ENCODE measurements at regions not wholly inside any gene's neighbourhood (a gene's known extent, or its start where the extent isn't known, plus 50 kb on each side); places are given as distances from the start of the nearest gene placed in this dataset.

DNA sequence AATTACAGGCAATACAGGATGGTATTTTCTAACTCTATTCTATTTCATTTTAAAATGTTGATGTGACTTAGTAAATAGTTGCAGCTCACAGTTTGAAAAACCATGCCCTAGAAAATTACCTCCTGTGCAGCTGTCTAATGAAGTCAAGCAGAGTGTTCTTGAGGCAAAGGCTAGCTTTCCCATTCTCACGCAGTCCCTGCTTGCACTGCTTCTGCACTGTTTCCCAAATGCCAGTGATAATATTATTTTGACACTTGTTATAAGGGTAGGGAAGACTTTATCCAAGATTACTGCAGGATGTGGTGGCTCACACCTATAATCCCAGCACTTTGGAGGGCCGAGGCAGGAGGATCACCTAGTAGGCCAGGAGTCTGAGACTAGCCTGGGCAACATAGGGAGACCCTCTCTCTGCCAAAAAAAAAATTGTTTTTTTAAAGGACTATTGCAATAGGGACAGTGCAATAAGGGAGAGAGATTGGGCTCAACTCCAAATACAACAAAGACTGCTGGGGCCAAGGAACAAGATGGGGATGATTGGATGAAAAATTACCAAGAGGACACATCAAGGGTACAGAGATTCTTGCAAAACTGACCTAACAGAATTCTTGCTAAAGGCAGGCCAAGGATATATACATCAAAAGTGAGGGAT is 196.1 kb downstream of the LY86 start:
- DNase-seq: no peak

DNA sequence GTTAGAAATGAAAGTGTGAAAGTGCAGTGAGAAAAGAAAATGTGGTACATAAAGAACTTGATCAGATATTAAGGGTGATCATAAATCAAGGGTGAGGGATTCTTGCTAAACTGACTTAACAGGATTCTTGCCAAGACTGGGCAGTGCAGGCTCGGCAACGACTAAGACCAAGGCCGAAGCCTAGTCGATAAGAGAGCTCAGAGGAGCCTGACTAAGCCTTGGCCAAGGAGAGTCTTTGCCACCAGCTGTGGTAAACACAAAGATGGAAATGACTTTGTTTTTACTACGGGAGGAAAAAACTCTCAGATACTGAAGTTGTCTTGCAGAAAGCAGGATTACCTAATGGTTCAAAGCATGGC is 196.6 kb downstream of the LY86 start:
- DNase-seq: no peak

DNA sequence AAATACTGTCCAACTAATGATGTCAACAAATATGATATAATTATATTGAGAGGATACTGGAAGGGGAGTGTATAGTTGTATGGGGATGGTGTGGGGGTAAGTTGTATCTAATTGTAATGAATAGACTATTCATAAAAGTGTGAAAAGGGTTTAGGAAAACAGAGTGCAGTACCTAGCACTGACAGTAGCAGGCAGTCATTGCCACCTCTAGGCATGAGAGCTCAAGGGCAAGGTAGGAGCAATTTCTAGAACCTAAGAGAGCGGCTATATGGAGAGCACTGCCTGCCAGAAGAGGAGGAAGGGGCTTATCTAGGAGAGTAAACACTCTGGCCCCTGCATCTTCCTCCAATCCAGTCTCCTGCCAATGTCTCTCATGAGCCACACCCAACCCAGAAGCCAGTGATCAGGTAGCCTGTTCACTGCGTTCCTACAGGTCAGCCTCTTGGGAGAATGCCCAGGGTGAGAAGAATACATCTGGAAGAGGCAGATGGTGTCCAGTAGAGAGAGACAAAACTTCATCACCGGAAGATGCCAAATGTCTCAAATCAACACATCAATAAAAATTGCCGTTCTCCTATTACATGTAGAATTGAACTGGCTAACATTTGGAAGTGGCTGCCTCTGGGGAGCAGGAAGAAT is 200.0 kb downstream of the LY86 start:
- no peak for DNase-seq

DNA sequence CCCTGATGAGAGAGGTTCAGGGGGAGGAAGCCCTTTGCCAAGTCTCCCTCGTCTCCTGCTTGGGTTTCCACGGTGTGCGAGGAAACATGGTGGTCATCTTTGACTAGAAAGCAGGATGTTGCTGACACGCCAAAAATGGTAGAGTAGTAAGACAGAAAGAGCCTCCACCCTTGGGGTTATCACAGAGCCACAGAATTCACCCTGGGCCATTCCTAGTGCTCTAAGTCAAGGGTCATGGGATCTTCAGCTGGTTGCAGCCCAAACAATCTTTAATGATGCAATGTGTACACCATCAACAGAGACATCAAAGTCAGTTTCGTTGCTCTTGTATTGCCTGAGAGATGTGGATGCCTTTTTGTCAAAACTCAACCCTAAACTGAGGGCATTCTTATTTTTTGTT is 201.9 kb downstream of the LY86 start:
- no peak for DNase-seq

GRCh38 chr6:6790891-6791290 is 202.4 kb downstream of the LY86 start:
- no peak for DNase-seq

DNA sequence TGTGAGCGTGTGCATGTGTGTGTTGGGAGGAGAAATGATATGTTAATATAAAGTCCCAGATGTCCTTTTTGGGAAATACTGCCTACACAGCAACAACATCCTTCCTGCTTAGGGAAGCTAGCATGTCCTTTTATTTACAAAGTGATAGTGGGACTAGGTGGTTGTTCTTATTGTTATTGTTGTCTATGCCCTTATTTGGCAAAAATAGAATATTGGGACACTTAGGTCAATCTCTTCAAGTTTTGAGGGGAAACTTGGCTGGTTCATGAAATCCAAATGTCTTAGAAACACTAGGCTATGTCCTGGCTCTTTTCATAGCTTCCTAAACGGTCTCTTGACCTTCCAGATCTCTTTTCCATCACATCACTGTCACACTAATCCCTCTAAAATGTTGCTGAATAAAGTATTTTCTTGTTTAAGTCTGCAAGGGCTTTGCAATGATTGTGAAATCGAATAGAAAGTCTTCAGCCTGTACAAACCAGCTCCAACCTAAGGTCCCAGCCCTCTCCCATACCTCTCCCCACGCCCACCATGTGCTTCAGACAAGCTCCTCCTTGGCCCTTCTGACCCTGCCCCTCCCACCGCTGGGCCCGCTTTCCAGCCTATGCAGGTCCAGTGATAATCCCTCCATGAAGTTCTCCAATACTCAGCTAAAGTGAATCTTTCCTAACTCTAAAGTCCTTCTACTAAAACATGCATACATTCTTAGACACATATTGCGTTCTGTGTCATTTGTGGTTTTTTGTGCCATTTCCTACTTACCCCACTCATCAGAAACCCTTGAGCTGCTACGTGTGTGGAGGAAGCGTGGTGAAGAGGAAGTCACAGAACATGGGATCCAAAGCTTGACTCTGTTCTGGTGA is 205.1 kb downstream of the LY86 start:
- DNase-seq: no peak

DNA sequence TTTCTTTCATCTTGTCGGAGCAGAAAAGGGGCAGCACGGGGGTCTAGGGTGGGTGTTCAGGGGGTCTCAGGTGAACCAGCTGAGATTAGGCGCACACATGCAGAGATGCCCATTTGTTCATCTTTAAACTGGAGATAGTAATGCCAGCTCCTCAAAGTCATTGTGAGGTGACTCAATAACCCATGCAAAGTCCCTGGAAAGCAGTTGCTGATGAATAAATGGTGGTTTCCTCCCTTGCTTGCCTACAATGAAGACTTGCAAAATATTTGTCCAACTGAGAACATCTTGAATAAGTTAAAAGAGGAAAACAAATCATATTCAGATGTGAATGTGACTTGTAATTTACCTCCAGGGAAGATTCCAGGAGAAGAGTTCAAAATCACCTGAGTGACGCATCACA is 206.9 kb downstream of the LY86 start:
- no peak for DNase-seq

DNA sequence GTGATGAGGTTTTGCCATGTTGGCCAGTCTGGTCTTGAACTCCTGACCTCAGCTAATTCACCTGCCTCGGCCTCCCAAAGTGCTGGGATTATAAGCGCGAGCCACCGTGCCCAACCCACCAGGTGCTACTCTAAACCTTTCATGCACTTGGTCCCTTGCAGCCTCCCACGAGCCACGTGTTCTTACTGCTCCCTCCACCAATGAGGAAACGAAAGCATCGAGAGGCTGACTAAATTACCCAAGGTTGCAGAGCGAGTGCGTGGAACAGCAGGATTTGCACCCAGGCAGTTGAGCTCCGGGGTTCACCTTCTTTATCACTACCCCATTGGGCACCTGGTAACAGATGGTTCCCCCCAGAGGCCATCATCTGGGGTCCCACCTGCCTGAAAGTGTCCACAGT is 208.3 kb downstream of the LY86 start:
- DNase-seq: no peak

- DNase-seq: no peak
Observed at GRCh38 chr6:6798448-6798860, 209.9 kb downstream of the LY86 start.

- DNase-seq: no peak
Observed at GRCh38 chr6:6801005-6801335, 212.4 kb downstream of the LY86 start.

DNA sequence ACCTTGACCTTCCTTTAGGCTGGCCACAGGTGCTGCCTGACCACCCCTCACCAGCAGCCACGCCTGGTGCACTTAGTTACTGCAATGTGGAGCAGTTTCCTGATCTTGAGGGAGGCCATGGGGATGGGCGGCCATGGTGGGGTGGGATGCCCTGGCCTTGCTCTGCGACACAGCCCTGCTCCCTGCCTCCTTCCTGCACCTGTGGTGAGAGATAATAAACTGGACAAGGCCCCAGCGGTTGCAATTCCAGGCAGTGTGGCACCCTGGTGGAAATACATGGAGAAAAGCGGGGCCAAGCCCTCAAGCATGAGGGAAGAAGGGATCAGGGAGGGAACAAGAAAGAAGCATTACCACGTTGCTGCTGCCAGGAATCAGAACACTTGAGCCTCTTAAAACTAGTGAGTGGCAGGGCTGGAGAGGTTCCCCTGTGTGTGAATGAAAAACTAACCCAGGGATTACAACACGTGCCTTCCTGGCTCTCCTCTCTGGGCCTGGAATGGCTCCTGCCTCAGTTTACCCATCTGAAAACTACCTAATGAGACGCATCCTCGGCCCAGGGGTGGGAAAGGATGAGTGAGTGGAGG is 213.2 kb downstream of the LY86 start:
- no peak for DNase-seq

GRCh38 chr6:6803180-6803977 is 214.9 kb downstream of the LY86 start:
- no peak for DNase-seq

DNA sequence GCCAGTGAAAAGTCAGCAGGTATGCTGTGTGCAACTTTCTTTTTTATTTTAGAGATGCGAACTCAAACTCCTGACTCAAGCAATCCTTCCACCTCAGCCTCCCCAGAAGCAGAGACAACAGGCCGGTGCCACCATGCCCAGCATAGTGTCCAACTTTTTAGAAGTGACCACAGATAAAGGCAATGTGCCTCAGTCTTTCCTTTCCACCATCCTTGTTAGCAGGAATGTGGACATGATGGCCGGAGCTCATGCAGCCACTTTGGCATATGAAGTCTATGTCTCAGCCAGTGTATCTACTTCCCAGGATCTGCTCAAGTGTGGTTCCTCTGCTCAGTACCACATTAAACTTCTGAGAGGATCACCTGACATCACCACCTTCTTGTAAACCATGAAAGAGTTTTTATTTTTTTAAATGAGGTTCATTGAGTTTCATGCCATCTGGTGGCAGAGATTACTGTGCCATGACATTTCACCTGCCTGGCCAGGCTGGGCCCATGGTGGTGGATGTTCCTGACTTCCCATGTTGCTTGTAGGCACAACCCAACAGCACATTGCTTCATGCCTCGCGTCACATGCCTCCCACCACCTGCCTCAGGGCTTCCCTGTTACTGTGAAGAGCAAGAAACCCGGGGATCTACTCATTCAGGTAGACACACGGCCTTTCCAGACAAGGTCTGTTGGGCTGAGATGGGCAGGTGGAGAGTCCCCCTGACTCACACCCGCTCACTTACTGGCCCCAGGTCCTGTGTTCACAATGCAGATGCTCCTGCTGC is 216.5 kb downstream of the LY86 start:
- DNase-seq: no peak

GRCh38 chr6:6806844-6807518 is 218.5 kb downstream of the LY86 start:
- DNase-seq: no peak

DNA sequence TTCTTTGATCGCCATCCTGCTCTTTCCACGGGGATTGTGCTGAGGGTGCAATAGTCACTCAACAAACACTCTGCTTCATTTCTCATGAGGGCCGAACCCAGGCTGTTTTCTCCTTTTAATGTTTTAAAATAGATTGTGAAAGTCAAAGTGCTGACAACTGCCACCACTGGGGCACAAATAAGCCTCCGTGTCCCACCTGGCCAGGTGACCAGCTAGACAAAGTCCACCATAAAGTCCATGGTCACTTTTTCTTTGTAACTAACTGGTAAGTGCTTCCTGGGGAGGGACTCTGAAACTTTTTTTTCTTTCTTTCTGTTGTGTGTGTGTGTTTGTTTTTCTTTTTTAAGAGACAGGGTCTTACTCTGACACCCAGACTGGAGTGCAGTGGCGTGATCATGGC is 219.8 kb downstream of the LY86 start:
- no peak for DNase-seq

GRCh38 chr6:6808915-6809314 is 220.4 kb downstream of the LY86 start:
- DNase-seq: no peak

DNA sequence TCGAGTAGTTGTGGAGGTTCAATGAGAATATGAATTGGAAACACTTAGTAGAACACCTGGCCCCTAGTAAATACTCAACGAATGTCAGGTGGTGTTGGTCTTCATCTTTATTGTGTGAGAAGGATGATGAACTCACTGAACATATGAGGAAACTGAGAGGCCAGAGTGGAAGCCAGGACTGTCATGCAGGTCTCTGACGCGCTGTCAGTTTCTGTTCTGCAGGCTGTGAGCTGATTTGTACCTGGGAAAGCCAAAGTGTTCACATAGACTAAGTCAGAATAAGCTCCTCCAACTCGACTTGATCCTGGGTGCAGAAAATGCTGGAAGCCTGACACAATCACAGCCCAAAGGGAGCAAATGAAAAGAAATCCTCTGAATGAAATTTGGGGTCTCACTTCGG is 222.2 kb downstream of the LY86 start:
- DNase-seq: peak; percentile 11

- DNase-seq: peak; percentile 23
Observed at GRCh38 chr6:6811128-6812009, 222.8 kb downstream of the LY86 start.

DNA sequence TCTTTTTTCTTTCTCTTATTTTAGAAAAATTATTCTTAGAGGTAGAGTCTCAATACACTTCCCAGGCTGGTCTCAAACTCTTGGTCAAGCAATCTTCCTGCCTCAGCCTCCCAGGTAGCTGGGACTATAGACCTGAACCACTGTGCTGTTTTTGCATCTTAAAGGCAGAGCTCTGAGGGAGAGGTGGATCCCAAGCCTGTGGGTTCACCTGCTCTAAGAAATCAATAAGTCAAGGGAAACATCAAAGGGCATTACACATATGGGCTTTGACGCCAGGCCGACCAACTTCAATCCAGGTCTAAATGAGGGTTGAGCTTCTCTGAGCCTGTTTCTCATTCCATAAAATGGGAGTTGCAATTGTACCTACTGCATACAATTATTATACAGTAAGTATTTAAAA is 223.9 kb downstream of the LY86 start:
- no peak for DNase-seq

DNA sequence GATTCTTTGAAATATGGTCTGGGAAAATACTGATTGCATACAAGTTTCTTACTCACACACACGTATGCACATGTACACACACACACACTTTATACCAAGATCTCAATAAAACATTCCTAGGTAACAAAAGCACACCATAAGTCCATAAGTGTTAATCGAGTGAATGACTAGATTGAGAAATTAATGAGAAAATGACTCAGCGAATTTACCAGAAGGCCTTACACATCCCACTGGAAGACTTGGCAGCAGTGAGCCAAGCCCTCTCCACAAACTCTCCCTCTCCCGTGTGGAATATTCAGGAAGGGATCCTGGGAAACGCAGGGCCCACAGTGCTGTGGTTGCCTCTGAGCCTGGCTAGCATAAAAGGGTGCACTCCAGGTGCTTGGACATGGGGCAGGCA is 227.2 kb downstream of the LY86 start:
- no peak for DNase-seq

- no peak for DNase-seq
Observed at GRCh38 chr6:6816716-6817115, 228.2 kb downstream of the LY86 start.

Data from CD4-positive, alpha-beta T cell treated with Interleukin-6 for 4 hours (primary cell).